Liver (tissue), 2 donors: ENCODE measurements at regions not wholly inside any gene's neighbourhood (a gene's known extent, or its start where the extent isn't known, plus 50 kb on each side); places are given as distances from the start of the nearest gene placed in this dataset.

Experiments
- CTCF ChIP-seq: fragments of 150-350 bp; IDR thresholded peaks from 2 replicates; pipeline ENCODE4 v1.5.1; 2017; ENCODE audit warnings: improper control_type of control experiment, low read depth, low read length; ENCODE audit not compliant: missing input control
- FOXA1 ChIP-seq: IDR thresholded peaks from 2 replicates; pipeline ENCODE4 v1.6.1; 2016; ENCODE audit warnings: antibody characterized with exemption
- MAX ChIP-seq: IDR thresholded peaks from 2 replicates; pipeline ENCODE4 v1.6.1; 2016; ENCODE audit warnings: antibody characterized with exemption
- donor health status: healthy.

GRCh38 chr5:40383749-40384651, 295.7 kb upstream of the PTGER4 start:
- TF ChIP-seq CTCF (no peak), FOXA1 (no peak), MAX (no peak)
